Left cardiac atrium (tissue), 4 donors: ENCODE measurements at regions not wholly inside any gene's neighbourhood (a gene's known extent, or its start where the extent isn't known, plus 50 kb on each side); places are given as distances from the start of the nearest gene placed in this dataset.
"Not testable (repeated sequence)": the region's sequence is repeated elsewhere in the genome, so short reads cannot be mapped to it uniquely, and the experiment has no call there.

Experiments
- ATAC-seq, 2 donors: fragments of 200-7000 bp; cut with Tn5 transposase; one replicate each; pipeline ENCODE4 v1.9.1; 2020; ENCODE audit warnings: mild to moderate bottlenecking in 2 of 2, moderate library complexity in 2 of 2
- DNase-seq: peaks from one replicate; pipeline ENCODE4 v3.0.0-alpha.2; 2020
- intact Hi-C, 2 donors: fragments of 100-400 bp; cut with DNase I; formaldehyde crosslinking; loops; one replicate each; pipeline versions ENCODE4 v1.14.1 to v1.15.1; 2022 to 2023
- donor health status: DM: no; HTN: yes; CAD: no.
- donor health status: DM: no; HTN: yes; CAD: no; lungs with severe emphysema.
- donor health status: DM: yes; HTN: yes; CAD: no.
- donor health status: Dilated cardiomyopathy.

DNA sequence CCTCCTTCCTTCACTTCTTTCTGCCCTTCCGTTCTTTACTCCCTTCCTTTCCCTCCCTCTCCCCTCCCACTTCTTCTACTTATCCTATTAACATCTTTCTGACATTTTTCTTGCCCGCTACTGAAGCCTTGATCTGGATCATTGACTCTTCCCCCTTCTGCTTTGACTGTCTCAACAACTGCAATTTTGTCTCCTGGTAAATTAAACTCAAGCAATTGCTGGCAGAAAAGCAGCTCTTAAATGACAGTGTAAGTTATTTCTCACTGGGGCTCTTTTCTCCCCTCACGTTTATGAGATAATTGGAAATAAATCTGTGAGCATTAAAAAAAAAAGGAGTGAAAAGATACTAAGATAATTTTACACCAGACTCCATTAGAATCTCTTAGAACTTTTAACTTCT lies 120.0 kb downstream of the SLC17A6 start:
- no peak for DNase-seq
- intact Hi-C loops: no loop called here
- no peak for ATAC-seq

DNA sequence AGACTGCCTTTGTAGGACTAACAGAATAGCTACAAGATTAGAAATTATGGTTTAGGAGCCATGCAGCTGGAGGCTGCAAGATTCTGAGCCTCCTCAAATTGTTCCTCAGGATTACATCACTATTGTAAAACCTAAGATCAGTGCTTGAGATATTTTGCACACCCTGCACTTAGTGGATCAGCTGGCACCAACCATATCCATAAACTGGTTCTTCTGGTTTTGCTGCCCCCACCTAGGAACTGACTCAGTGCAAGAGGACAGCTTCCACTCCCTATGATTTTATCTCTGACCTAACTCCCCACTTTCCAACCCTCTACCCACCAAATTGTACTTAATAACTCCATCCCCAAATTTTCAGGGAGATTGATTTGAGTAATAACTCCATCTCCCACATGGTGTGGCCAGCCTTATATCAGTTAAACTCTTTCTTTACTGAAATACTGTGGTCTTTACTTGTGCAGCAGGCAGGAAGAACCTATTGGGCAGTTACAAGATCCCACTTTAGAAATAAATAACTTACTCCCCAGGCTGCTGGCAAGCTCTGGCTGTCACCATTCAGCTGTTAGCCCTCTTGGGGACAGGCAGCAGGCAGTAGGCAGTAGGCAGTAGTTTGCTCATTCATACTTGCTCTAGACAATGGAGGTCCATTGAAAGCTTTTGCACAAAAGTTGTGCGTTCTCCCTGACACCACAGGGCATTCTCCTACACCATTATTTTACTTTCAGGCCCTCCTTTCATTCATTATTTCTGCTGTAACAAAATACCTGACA lies 119.0 kb downstream of the SLC17A6 start:
- intact Hi-C loops: no loop called here
- ATAC-seq (no peak), DNase-seq (no peak)

DNA sequence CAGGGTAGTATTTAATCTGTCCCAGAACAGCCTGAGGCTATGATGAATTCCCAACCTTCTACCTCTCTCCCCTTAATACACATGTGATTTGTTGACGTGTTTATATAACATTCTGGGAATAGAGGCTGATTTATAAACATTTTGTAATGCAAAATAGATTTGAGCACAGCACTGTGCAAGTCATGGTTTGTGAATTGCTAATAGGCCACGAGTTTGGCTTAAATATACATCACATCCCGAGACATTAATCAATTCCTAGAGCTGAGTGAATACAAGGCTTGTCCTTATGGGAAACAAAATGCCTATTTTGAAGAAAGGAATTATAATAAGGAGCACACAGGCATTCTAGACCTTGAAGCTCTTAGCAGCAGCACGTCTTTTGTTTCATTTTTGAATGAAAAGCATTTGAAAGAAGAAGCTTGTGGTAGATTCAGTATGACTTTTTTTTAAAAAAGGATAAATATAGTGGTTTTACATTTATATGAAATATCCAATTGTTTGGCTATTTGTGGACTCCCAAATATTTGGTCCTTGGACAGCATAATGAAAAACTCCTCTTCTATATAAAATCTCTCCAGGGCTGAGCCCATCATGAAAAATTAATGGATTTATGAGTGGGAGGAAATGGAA lies 116.4 kb downstream of the SLC17A6 start:
- ATAC-seq (no peak), DNase-seq (no peak)
- intact Hi-C loops: no loop called here

DNA sequence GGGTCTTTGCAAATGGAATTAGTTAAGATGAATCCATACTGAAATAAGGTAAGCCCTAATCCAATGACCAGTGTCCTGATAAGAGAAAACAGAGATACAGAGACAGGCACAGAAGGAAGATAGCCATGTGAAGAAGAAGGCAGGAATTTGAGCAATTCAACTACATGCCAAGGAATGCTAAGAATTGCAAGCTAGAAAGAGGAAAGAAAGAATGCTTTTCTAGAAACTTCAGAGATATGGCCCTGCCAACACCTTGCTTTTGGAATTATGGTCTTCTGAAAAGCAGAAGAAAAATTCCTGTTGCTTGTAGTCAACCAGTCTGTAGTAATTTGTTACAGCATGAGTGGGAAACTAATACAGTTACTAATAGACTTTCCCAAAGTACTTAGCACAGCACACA lies 111.3 kb downstream of the SLC17A6 start:
- ATAC-seq (no peak), DNase-seq (no peak)
- intact Hi-C loops: no loop called here

DNA sequence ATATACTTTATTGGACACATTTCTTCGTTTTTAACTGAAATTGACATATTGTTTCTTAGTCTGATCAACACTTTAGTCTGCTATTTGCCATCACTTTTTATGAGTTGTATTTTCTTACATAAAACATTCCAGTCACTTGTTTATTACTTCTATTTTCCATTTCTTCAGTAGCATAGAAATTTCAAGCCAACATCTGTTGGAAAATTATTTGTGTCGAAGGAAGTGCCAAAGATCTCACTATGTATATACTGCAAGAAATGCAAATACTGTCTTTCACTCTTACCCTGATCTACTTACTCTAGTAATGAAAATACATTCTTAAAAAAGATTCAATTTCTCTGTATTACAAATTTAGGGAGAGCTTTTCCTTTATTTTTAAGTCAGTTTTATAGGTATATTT lies 105.9 kb downstream of the SLC17A6 start:
- intact Hi-C loops: no loop called here
- DNase-seq: no peak
- no peak for ATAC-seq

DNA sequence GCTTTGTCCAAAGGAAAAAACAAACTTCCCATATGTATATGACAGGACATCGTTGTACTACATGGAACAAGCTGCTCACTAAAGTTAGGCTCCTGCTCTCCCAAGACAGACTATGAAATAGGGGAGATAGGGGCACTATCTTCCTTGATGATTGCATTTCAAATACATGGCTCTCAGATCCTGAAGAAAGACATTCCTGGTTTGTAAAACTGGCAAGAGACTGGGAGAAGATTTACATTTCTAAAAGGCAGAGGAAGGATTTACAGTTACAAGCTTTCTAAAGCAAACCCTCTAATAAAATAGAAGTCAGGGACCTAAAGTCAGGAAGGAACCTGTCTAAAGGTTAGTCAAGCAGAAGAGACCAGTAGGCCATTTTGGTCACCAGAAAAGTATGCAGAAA lies 103.7 kb downstream of the SLC17A6 start:
- intact Hi-C loops: no loop called here
- DNase-seq (no peak), ATAC-seq (no peak)

DNA sequence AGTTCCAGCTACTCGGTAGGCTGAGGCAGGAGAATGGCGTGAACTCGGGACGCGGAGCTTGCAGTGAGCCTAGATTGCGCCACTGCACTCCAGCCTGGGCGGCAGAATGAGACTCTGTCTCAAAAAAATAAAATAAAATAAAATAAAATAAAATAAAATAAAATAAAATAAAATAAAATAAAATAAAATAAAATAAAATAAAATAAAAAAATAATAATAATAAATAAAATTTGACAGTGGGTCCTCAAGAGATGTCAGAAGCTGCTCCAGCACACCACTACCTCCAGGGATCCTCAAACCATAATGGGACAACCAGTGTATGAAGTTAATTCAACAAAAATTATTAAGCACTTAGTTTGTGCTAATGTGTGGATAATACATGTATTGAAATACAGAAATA lies 97.4 kb downstream of the SLC17A6 start:
- DNase-seq, intact Hi-C loops, ATAC-seq: not testable (repeated sequence)

DNA sequence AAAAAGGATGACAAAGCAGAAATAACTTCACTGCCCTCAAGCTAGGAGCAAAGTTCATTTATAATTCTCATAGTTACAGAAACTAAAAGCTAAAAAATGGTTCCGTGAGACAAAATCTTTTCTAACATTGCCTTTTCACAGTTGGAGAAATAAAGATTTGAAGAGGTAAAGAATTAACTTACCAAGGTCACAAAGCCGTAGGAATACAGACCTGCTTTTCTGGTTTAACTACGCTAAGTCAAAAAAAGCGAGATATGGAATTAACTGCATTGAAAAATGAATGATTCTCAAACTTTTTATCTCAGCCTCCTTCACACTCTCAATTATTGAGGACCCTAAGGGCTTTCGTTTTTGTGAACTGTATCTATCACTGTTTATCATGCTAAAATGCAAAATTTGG lies 95.3 kb downstream of the SLC17A6 start:
- DNase-seq (no peak), ATAC-seq (no peak)
- intact Hi-C loops: no loop called here

DNA sequence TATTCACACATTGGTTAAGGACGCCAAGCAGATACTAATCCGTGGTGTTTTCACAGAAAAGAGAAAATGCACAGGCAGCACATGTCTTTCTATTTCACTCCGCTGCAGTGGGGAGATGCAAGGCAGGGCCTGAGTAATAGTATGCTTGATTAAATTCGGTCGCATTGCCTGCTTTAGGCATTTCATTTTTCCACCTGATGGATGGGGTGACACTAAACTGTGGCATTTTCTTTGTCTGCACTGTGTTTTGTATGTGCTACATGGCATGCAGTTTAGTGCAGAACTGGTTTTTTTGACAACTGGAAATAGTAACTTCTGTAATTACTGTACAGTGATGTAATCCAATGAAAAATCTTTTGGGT lies 94.9 kb downstream of the SLC17A6 start:
- intact Hi-C loops: no loop called here
- ATAC-seq: no peak
- no peak for DNase-seq

DNA sequence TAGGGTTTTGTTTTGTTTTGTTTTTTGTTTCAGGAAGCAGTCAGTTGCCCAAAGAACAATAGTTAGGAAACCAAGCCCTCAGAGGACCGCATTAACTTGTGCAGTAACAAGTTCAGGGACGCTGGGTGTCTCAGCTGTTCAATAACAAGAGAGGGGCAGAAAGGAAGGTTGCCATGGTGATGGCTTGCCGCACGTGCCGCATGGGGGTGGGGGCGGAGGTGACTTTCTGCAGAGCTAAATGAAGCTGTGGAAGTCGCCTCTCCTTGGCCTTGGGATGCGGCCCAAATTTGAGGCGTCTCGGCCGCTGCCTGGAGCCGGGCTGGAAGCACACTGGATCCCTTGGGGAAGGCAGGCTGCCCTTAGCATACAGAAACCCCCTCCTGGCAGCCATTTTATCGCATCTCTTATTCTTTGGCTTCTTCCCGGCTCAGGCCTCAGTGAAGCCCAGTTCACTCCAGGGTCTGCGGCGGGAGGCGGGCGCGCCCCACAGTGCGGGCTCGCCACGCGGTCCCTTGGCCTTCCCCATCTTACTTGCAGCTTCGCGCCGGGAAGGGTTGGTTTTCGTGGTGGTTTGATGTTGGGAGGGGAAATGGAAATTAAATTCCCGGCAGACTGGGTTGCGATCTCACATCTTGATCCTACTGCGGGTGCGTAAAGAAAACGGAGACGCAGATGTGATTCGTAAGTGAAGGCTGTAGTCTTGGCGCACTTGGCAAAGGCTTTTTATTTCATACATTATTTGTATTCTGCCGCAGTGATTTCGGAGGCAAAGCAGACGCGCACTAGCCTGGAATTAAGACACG lies 94.3 kb downstream of the SLC17A6 start:
- peak; percentile 78 to 80 for ATAC-seq
- peak; percentile 30 for DNase-seq
- intact Hi-C loops: no loop called here

DNA sequence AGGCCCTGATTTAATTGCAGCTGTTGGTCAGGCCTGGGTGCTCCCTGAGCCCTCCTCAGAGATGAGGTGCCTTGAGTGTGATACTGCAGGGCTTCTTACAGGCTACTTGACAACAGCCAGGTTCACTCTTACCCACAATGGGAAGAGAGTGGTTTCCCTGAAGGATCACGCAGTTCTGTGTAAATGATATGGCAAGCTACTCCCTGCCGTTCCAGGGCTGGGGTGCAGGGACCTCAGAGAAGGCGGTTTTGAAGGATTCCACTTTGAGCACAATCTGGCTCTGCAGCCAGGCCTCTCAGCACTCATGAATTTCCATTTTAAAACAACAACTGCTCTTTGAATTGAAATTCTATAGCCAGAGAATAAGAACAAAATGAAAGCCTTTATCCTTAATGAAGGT lies 92.9 kb downstream of the SLC17A6 start:
- DNase-seq (no peak), ATAC-seq (no peak)
- intact Hi-C loops: no loop called here

DNA sequence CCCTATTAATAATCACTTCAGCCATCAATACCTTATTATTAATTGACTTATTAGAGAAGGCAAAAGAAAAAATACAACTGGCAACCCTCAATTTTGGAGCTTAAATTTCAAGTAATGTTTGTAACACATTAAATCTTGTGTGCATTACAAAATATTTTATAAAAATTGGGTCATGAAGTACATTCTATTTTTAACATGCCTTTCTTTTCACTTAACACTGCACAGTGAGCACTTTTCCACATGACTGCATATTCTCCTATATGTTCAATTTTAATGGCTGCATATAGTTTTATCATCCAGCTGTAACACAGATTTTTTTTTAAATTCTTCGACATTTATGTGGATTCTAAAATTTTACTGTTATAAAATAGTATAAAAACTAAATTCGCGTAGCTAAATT lies 92.5 kb downstream of the SLC17A6 start:
- intact Hi-C loops: no loop called here
- DNase-seq (no peak), ATAC-seq (no peak)

DNA sequence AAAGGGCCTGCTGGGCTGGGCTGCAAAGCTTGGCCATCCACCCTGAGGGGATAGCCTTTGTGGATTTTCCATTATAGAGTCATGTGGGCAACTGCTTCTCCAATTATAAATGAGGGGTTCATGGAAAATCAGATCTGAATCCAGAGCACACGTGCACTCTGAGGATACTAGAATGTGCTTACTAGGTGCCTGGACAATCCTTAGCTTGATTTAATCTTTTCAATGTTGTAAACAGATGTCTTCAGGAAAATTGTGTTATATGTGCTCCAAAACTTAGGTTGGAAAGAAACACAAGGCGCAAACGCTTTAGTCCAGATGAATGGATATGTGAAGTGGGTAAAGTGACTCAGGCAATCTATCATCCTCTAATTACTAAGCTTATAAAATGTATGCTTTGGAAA lies 92.0 kb downstream of the SLC17A6 start:
- intact Hi-C loops: no loop called here
- no peak for DNase-seq
- ATAC-seq: no peak
